ENCODE measurements at regions not wholly inside any gene's neighbourhood (a gene's known extent, or its start where the extent isn't known, plus 50 kb on each side); places are given as distances from the start of the nearest gene placed in this dataset.
"Not testable (repeated sequence)": the region's sequence is repeated elsewhere in the genome, so short reads cannot be mapped to it uniquely, and the experiment has no call there.

GRCh38 chr20:48503166-48503815, 324.5 kb downstream of the PREX1 start:
- Mint-ChIP-seq H3K4me3 (no peak overlapping the region), H3K27me3 (ENCODE audit: low read depth) (no peaks in the 10 kb centered on the region), H3K9me3 (no peaks in the 10 kb centered on the region), H3K27ac (ENCODE audit: unreplicated experiment) (no peak overlapping the region), H3K36me3 (ENCODE audit: low read depth) (peaks cover 4% of the 10 kb centered on the region), H3K4me1 (no peaks in the 10 kb centered on the region)
- DNase-seq (ENCODE audit: low read depth, low spot score): no peak
- TF ChIP-seq, protein P1, sequence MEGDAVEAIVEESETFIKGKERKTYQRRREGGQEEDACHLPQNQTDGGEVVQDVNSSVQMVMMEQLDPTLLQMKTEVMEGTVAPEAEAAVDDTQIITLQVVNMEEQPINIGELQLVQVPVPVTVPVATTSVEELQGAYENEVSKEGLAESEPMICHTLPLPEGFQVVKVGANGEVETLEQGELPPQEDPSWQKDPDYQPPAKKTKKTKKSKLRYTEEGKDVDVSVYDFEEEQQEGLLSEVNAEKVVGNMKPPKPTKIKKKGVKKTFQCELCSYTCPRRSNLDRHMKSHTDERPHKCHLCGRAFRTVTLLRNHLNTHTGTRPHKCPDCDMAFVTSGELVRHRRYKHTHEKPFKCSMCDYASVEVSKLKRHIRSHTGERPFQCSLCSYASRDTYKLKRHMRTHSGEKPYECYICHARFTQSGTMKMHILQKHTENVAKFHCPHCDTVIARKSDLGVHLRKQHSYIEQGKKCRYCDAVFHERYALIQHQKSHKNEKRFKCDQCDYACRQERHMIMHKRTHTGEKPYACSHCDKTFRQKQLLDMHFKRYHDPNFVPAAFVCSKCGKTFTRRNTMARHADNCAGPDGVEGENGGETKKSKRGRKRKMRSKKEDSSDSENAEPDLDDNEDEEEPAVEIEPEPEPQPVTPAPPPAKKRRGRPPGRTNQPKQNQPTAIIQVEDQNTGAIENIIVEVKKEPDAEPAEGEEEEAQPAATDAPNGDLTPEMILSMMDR (conservative IDR thresholded peaks at IDR 0.05): no peak

DNA sequence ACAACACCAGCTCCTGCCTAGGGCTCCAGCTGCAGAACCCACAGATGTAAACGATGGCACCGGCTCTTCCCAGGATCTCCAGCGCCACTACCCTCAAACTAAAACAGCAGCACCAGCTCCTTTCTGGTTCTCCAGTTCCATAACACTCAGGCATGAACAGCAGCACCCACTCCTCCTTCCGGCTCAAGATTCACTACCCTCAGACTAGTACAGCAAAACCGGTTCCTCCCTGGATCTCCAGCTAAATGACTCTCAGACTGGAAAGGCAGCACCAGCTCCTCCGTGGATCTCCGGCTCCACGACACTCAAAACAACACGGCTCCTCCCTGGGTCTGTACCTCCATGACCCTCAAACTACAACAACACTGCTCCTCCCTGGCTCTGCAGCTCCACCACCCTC, 325.0 kb downstream of the PREX1 start:
- Mint-ChIP-seq H3K27ac (ENCODE audit: unreplicated experiment) (no peak overlapping the region), H3K27me3 (ENCODE audit: low read depth) (no peaks in the 10 kb centered on the region), H3K9me3 (no peaks in the 10 kb centered on the region), H3K36me3 (ENCODE audit: low read depth) (peaks cover 4% of the 10 kb centered on the region), H3K4me3 (no peak overlapping the region), H3K4me1 (no peaks in the 10 kb centered on the region)
- DNase-seq (ENCODE audit: low read depth, low spot score): no peak
- TF ChIP-seq, protein P1 (conservative IDR thresholded peaks at IDR 0.05): no peak

DNA sequence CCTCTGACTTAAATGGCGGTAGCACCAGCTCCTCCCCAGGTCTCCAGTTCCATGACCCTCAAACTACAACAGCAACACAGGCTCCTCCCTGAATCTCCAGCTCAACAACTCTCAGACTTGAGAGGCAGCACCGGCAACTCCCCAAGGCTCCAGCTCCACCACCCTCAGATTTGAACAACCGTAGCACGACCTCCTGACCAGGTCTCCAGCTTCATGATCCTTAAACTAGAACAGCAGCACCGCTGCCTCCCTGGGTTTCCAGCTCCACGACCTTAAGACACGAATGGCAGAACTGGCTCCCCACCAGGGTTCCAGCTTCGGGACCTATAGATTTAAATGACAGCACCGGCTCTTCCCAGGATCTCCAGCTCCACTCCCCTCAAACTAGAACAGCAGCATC, 325.8 kb downstream of the PREX1 start:
- H3K4me1 Mint-ChIP-seq: no peaks in the 10 kb centered on the region
- H3K9me3 Mint-ChIP-seq: no peaks in the 10 kb centered on the region
- peaks cover 4% of the 10 kb centered on the region for H3K36me3 Mint-ChIP-seq (ENCODE audit: low read depth)
- no peak for DNase-seq (ENCODE audit: low read depth, low spot score)
- H3K27me3 Mint-ChIP-seq (ENCODE audit: low read depth): no peaks in the 10 kb centered on the region
- H3K27ac Mint-ChIP-seq (ENCODE audit: unreplicated experiment): no peak overlapping the region
- TF ChIP-seq, protein P1 (conservative IDR thresholded peaks at IDR 0.05): no peak
- no peak overlapping the region for H3K4me3 Mint-ChIP-seq

- not testable (repeated sequence) for H3K9me3 Mint-ChIP-seq; H3K27me3 Mint-ChIP-seq (ENCODE audit: low read depth); H3K36me3 Mint-ChIP-seq (ENCODE audit: low read depth); H3K27ac Mint-ChIP-seq (ENCODE audit: unreplicated experiment); H3K4me1 Mint-ChIP-seq; H3K4me3 Mint-ChIP-seq; DNase-seq (ENCODE audit: low read depth, low spot score)
These were observed 326.9 kb downstream of the PREX1 start for GRCh38 chr20:48500900-48501299.

- H3K27me3 Mint-ChIP-seq (ENCODE audit: low read depth); H3K27ac Mint-ChIP-seq (ENCODE audit: unreplicated experiment); H3K9me3 Mint-ChIP-seq; H3K4me1 Mint-ChIP-seq; H3K36me3 Mint-ChIP-seq (ENCODE audit: low read depth); H3K4me3 Mint-ChIP-seq; DNase-seq (ENCODE audit: low read depth, low spot score): not testable (repeated sequence)
These were observed 328.9 kb downstream of the PREX1 start for GRCh38 chr20:48498939-48499338.

GRCh38 chr20:48498125-48498524, 329.7 kb downstream of the PREX1 start:
- not testable (repeated sequence) for DNase-seq (ENCODE audit: low read depth, low spot score); H3K27me3 Mint-ChIP-seq (ENCODE audit: low read depth); H3K9me3 Mint-ChIP-seq; H3K36me3 Mint-ChIP-seq (ENCODE audit: low read depth); H3K27ac Mint-ChIP-seq (ENCODE audit: unreplicated experiment); H3K4me1 Mint-ChIP-seq; H3K4me3 Mint-ChIP-seq

DNA sequence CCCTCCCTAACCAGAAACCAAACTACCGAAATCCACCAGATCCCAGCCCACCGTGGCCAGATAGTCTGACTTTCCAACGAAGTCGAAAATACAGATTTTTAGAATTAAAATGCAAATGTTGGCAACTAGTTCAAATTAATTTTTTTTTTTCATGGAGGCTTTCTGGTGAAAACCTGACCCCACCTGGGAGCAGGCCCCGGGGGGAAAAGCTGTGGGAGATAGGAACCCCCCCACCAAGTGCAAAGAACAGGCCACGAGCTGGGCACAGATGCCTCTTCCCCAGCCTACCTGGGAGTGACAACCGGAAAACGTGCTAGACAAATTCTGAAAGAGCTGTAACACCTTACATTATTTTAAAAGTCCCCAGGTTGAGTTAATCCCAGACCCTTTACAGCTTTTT, 333.8 kb downstream of the PREX1 start:
- peaks cover 14% of the 10 kb centered on the region for H3K27me3 Mint-ChIP-seq (ENCODE audit: low read depth)
- H3K4me1 Mint-ChIP-seq: no peaks in the 10 kb centered on the region
- no peak overlapping the region for H3K27ac Mint-ChIP-seq (ENCODE audit: unreplicated experiment)
- no peaks in the 10 kb centered on the region for H3K9me3 Mint-ChIP-seq
- no peak overlapping the region for H3K4me3 Mint-ChIP-seq
- H3K36me3 Mint-ChIP-seq (ENCODE audit: low read depth): no peaks in the 10 kb centered on the region
- no peak for DNase-seq (ENCODE audit: low read depth, low spot score)
- TF ChIP-seq, protein P1 (conservative IDR thresholded peaks at IDR 0.05): no peak

DNA sequence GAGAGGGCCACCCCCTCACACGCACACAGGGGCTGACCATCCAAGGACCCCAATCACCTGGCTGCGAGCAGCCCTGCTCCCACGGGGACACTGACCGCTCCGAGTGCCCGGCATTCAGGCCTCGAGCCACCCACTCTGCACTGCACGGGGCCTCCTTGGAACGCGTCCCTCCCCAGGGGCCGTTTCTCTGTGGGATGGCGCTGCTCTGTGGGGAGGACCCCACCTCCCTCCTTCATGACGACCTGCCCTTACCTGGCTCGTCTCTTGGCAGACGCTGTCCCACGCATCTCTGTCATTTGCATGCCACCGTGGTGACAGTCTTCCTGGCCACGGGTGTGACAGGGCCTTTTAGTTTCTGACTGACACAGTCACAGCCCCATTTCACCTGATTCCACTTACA, 334.5 kb downstream of the PREX1 start:
- H3K27ac Mint-ChIP-seq (ENCODE audit: unreplicated experiment); DNase-seq (ENCODE audit: low read depth, low spot score); H3K4me3 Mint-ChIP-seq; H3K4me1 Mint-ChIP-seq; H3K36me3 Mint-ChIP-seq (ENCODE audit: low read depth); H3K9me3 Mint-ChIP-seq: not testable (repeated sequence)
- peaks cover 14% of the 10 kb centered on the region for H3K27me3 Mint-ChIP-seq (ENCODE audit: low read depth)
